Spleen (tissue), 7 donors: ENCODE measurements at regions not wholly inside any gene's neighbourhood (a gene's known extent, or its start where the extent isn't known, plus 50 kb on each side); places are given as distances from the start of the nearest gene placed in this dataset.

ENCODE experiments used
- CTCF ChIP-seq, 11 experiments: fragments of 200-600 bp in 7 of 11; fragments of 450-650 bp in 4 of 11; sonication (generic) in 4 of 11; IDR thresholded peaks in 8 of 11; conservative IDR thresholded peaks in 3 of 11; 1 replicate in 7 of 11; 2 replicates in 4 of 11; pipeline versions ENCODE4 v1.4.0 to v1.8.0; 2016 to 2021; ENCODE audit warnings: antibody characterized with exemption in 11 of 11, inconsistent platforms in 4 of 11, mild to moderate bottlenecking in 1 of 11
- POLR2AphosphoS5 ChIP-seq, 3 donors: sonication (generic); formaldehyde crosslinking; IDR thresholded peaks; one replicate each; pipeline ENCODE4 v1.5.1; 2017; ENCODE audit warnings: antibody characterized with exemption in 3 of 3
- donor health status: DM: no; HTN: no; CAD: no; lungs with moderate emphysema.
- donor health status: DM: no; HTN: no; CAD: no.
- donor health status: DM: no; HTN: no; CAD: no.

GRCh38 chr11:112771851-112772250, 189.4 kb upstream of the NCAM1 start:
- TF ChIP-seq CTCF (IDR thresholded peaks at IDR 0.05 in 8 of 11, conservative IDR thresholded peaks at IDR 0.05 in 3 of 11) (no peak), POLR2AphosphoS5 (IDR thresholded peaks at IDR 0.05) (no peak)
